ENCODE measurements at regions not wholly inside any gene's neighbourhood (a gene's known extent, or its start where the extent isn't known, plus 50 kb on each side); places are given as distances from the start of the nearest gene placed in this dataset.

GRCh38 chr10:2119316-2119715 lies 382.0 kb upstream of the ADARB2 start:
- TF ChIP-seq EZH2phosphoT487 (IDR thresholded peaks at IDR 0.05; ENCODE audit: borderline replicate concordance, low read length) (no peak), CTCF (conservative IDR thresholded peaks at IDR 0.05; ENCODE audit: low read depth, low read length) (no peak)

Measured in PC-3 (cell line).